ENCODE measurements at regions not wholly inside any gene's neighbourhood (a gene's known extent, or its start where the extent isn't known, plus 50 kb on each side); places are given as distances from the start of the nearest gene placed in this dataset.

DNA sequence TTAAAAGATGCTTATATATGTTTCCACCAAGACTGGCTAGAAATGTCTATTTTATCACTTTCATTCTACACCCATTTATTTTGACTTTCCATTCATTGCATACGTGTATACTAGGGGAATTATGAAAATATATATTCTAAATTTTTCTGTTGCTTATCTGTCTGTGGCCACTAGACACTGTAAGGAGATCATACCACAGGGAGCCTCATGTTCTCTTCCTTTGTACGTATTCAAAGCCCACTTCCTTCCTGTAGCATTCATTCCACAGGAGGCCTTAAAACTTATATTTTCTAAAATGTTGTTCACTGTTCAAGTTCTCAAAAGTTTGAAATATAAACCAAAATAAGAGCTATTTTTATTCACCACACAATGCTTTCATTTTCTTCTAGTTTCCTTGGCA, 1848.9 kb upstream of the TENM3 start:
- H3K27me3 ChIP-seq (ENCODE audit: insufficient read depth, poor library complexity, severe bottlenecking) = no peaks in the 10 kb centered on the region
- TF ChIP-seq GABPA (IDR thresholded peaks at IDR 0.05; ENCODE audit: low read depth) (no peak), POLR2AphosphoS5 (IDR thresholded peaks at IDR 0.05; ENCODE audit: low read depth) (no peak), SPI1 (IDR thresholded peaks at IDR 0.05; ENCODE audit: borderline replicate concordance, low read depth) (no peak)
- TF ChIP-seq, protein P1, sequence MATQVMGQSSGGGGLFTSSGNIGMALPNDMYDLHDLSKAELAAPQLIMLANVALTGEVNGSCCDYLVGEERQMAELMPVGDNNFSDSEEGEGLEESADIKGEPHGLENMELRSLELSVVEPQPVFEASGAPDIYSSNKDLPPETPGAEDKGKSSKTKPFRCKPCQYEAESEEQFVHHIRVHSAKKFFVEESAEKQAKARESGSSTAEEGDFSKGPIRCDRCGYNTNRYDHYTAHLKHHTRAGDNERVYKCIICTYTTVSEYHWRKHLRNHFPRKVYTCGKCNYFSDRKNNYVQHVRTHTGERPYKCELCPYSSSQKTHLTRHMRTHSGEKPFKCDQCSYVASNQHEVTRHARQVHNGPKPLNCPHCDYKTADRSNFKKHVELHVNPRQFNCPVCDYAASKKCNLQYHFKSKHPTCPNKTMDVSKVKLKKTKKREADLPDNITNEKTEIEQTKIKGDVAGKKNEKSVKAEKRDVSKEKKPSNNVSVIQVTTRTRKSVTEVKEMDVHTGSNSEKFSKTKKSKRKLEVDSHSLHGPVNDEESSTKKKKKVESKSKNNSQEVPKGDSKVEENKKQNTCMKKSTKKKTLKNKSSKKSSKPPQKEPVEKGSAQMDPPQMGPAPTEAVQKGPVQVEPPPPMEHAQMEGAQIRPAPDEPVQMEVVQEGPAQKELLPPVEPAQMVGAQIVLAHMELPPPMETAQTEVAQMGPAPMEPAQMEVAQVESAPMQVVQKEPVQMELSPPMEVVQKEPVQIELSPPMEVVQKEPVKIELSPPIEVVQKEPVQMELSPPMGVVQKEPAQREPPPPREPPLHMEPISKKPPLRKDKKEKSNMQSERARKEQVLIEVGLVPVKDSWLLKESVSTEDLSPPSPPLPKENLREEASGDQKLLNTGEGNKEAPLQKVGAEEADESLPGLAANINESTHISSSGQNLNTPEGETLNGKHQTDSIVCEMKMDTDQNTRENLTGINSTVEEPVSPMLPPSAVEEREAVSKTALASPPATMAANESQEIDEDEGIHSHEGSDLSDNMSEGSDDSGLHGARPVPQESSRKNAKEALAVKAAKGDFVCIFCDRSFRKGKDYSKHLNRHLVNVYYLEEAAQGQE (IDR thresholded peaks at IDR 0.05; ENCODE audit: insufficient replicate concordance, low read depth) = no peak
- TF ChIP-seq, protein P2, sequence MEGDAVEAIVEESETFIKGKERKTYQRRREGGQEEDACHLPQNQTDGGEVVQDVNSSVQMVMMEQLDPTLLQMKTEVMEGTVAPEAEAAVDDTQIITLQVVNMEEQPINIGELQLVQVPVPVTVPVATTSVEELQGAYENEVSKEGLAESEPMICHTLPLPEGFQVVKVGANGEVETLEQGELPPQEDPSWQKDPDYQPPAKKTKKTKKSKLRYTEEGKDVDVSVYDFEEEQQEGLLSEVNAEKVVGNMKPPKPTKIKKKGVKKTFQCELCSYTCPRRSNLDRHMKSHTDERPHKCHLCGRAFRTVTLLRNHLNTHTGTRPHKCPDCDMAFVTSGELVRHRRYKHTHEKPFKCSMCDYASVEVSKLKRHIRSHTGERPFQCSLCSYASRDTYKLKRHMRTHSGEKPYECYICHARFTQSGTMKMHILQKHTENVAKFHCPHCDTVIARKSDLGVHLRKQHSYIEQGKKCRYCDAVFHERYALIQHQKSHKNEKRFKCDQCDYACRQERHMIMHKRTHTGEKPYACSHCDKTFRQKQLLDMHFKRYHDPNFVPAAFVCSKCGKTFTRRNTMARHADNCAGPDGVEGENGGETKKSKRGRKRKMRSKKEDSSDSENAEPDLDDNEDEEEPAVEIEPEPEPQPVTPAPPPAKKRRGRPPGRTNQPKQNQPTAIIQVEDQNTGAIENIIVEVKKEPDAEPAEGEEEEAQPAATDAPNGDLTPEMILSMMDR (IDR thresholded peaks at IDR 0.05; ENCODE audit: insufficient read depth, low read length) = no peak
- no peak overlapping the region for H3K4me3 ChIP-seq (replicated peaks; ENCODE audit: insufficient read depth, low read length)
- DNase-seq (ENCODE audit: low read depth in 1 of 2, low spot score in 1 of 2) = no peak
- H3K27ac ChIP-seq (replicated peaks) = no peak overlapping the region

DNA sequence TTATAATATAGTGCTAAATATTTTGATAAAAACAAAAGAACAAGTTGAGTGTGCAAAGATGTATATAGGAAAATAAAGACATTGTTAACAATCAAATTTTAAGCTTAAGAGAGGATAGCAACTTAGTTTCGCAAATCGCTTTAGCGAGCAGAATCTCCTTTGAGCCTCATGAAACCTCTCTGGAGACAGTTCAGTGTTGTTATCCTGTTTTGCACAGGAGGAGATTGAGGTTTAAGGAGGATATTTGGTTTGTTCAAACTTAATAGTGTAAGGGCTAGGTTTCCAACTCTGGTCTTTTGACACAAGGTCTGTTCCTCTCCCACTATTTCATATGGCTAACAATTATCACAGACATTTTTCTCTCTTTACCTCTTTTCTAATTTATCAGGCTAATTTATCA, 1848.5 kb upstream of the TENM3 start:
- TF ChIP-seq SPI1 (IDR thresholded peaks at IDR 0.05; ENCODE audit: borderline replicate concordance, low read depth) = no peak
- TF ChIP-seq, protein P2 (IDR thresholded peaks at IDR 0.05; ENCODE audit: insufficient read depth, low read length) = no peak
- no peak for TF ChIP-seq POLR2AphosphoS5 (IDR thresholded peaks at IDR 0.05; ENCODE audit: low read depth)
- DNase-seq (ENCODE audit: low read depth in 1 of 2, low spot score in 1 of 2) = no peak
- Histone ChIP-seq H3K4me3 (replicated peaks; ENCODE audit: insufficient read depth, low read length) (no peak overlapping the region), H3K27ac (replicated peaks) (no peak overlapping the region), H3K27me3 (ENCODE audit: insufficient read depth, poor library complexity, severe bottlenecking) (no peaks in the 10 kb centered on the region)

DNA sequence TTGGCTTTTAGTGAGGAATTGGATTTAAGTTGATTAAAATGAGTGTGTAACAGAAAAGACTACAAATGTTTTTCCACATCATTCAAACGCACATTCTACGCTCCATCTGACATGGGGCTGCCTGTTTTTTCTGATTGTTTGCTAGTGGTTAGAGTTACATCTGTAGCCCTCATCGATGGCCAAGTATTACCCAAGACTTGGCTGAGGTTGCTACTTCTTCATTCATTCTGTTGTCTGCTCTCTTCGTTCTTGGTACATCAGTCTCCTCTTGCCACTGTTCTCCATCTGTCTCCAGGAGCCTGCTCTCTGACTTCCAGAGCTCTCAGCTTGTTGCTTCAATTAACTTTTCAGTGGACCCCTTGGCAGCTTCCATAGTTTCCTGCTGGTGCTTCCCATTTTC, 1844.6 kb upstream of the TENM3 start:
- DNase-seq (ENCODE audit: low read depth in 1 of 2, low spot score in 1 of 2) = no peak
- Histone ChIP-seq H3K27me3 (ENCODE audit: insufficient read depth, poor library complexity, severe bottlenecking) (no peaks in the 10 kb centered on the region), H3K27ac (replicated peaks) (no peak overlapping the region), H3K4me3 (replicated peaks; ENCODE audit: insufficient read depth, low read length) (no peak overlapping the region)
- no peak for TF ChIP-seq SPI1 (IDR thresholded peaks at IDR 0.05; ENCODE audit: borderline replicate concordance, low read depth)
- no peak for TF ChIP-seq GABPA (IDR thresholded peaks at IDR 0.05; ENCODE audit: low read depth)
- TF ChIP-seq, protein P2 (IDR thresholded peaks at IDR 0.05; ENCODE audit: insufficient read depth, low read length) = no peak
- TF ChIP-seq, protein P1 (IDR thresholded peaks at IDR 0.05; ENCODE audit: insufficient replicate concordance, low read depth) = no peak
- TF ChIP-seq POLR2AphosphoS5 (IDR thresholded peaks at IDR 0.05; ENCODE audit: low read depth) = no peak

DNA sequence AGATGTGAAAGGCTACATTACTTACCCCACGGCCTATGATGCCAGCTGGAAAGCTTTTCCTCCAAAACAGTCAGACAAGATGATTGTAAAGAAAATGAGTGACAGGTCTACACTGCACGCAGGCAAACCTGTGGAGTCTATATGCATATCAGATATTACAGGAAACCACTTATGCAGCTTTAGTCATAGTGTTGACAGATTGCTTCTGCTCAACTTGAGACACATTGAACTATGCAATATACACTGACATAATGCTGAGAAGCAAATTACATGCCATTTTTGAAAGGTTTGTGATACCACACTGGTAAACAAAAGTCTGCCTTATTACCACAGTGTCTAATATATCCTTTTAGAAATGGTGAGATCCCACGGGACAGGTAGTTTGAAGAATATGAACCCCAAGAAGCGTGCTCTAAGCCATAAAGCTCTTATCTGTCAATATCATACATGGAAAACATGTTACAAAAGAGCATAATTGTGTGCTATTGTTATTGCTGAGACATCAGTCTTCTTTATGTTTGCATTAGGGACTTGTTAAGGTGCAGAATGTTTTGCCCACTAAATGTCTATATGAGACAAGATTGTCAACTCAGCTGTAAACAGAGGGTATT, 1835.8 kb upstream of the TENM3 start:
- H3K4me3 ChIP-seq (replicated peaks; ENCODE audit: insufficient read depth, low read length) = no peak overlapping the region
- no peak for DNase-seq (ENCODE audit: low read depth in 1 of 2, low spot score in 1 of 2)
- no peaks in the 10 kb centered on the region for H3K27me3 ChIP-seq (ENCODE audit: insufficient read depth, poor library complexity, severe bottlenecking)
- H3K27ac ChIP-seq (replicated peaks) = no peak overlapping the region
- no peak for TF ChIP-seq GABPA (IDR thresholded peaks at IDR 0.05; ENCODE audit: low read depth)
- no peak for TF ChIP-seq POLR2AphosphoS5 (IDR thresholded peaks at IDR 0.05; ENCODE audit: low read depth)
- TF ChIP-seq, protein P1 (IDR thresholded peaks at IDR 0.05; ENCODE audit: insufficient replicate concordance, low read depth) = no peak
- TF ChIP-seq SPI1 (IDR thresholded peaks at IDR 0.05; ENCODE audit: borderline replicate concordance, low read depth) = no peak
- TF ChIP-seq, protein P2 (IDR thresholded peaks at IDR 0.05; ENCODE audit: insufficient read depth, low read length) = no peak

Measured in HL-60 (cell line).